Mesendoderm (in vitro differentiated cells): ENCODE measurements at regions not wholly inside any gene's neighbourhood (a gene's known extent, or its start where the extent isn't known, plus 50 kb on each side); places are given as distances from the start of the nearest gene placed in this dataset.
A peak's percentile ranks its signal among the peaks of the same experiment; 100 is the strongest.

Experiments
- DNase-seq: peaks from one replicate; pipeline ENCODE4 v3.0.0; 2013
- H2AK5ac ChIP-seq: 2 replicates; pipeline ENCODE4 v1.6.1; 2013; ENCODE audit warnings: low read length, inconsistent platforms
- H2BK120ac ChIP-seq: 2 replicates; pipeline ENCODE4 v1.6.1; 2013; ENCODE audit warnings: low read depth, mild to moderate bottlenecking, low read length, moderate library complexity, mixed read lengths
- H2BK15ac ChIP-seq: replicated peaks from 2 replicates; pipeline ENCODE4 v1.6.1; 2013; ENCODE audit warnings: low read depth, mild to moderate bottlenecking, moderate library complexity
- H2BK5ac ChIP-seq: 2 replicates; pipeline ENCODE4 v1.6.1; 2013; ENCODE audit warnings: low read length, inconsistent platforms
- H3K18ac ChIP-seq: 2 replicates; pipeline ENCODE4 v1.6.1; 2013; ENCODE audit warnings: mild to moderate bottlenecking, low read length, mixed read lengths
- H3K23ac ChIP-seq: one replicate; pipeline ENCODE4 v1.6.1; 2013; ENCODE audit warnings: low read length
- H3K27ac ChIP-seq: 2 replicates; pipeline ENCODE4 v1.5.1; 2013; ENCODE audit warnings: low read depth, mild to moderate bottlenecking, inconsistent platforms, low read length, moderate library complexity
- H3K27me3 ChIP-seq: 2 replicates; pipeline ENCODE4 v1.6.1; 2013; ENCODE audit warnings: low read length, control low read depth, mild to moderate bottlenecking, inconsistent platforms; ENCODE audit not compliant: insufficient read depth, poor library complexity
- H3K36me3 ChIP-seq: 2 replicates; pipeline ENCODE4 v1.6.1; 2013; ENCODE audit warnings: low read length, inconsistent platforms; ENCODE audit not compliant: control insufficient read depth, insufficient read depth
- H3K4ac ChIP-seq: one replicate; pipeline ENCODE4 v1.6.1; 2013; ENCODE audit warnings: low read depth, mild to moderate bottlenecking, low read length, moderate library complexity
- H3K4me1 ChIP-seq: 2 replicates; pipeline ENCODE4 v1.6.1; 2013; ENCODE audit warnings: low read depth, low read length, inconsistent platforms; ENCODE audit not compliant: control insufficient read depth
- H3K4me2 ChIP-seq: 2 replicates; pipeline ENCODE4 v1.6.1; 2013; ENCODE audit warnings: low read length
- H3K4me3 ChIP-seq: 2 replicates; pipeline ENCODE4 v1.5.1; 2013; ENCODE audit warnings: mild to moderate bottlenecking, low read length
- H3K56ac ChIP-seq: one replicate; pipeline ENCODE4 v1.6.1; 2013; ENCODE audit warnings: low read length
- H3K79me1 ChIP-seq: 2 replicates; pipeline ENCODE4 v1.6.1; 2013; ENCODE audit warnings: low read length, inconsistent platforms
- H3K79me2 ChIP-seq: 2 replicates; pipeline ENCODE4 v1.6.1; 2013; ENCODE audit warnings: mild to moderate bottlenecking, low read length; ENCODE audit not compliant: control insufficient read depth, insufficient read depth
- H3K9ac ChIP-seq: 2 replicates; pipeline ENCODE4 v1.6.1; 2013; ENCODE audit warnings: low read length, inconsistent platforms
- H4K5ac ChIP-seq: one replicate; pipeline ENCODE4 v1.6.1; 2013; ENCODE audit warnings: low read length
- H4K8ac ChIP-seq: one replicate; pipeline ENCODE4 v1.6.1; 2013; ENCODE audit warnings: low read depth, mild to moderate bottlenecking, control low read depth, low read length, moderate library complexity
- WGBS: extraction: QIAGEN DNeasy Blood & Tissue Kit; methylation state at CpG from one replicate; pipeline ENCODE4 v1.1.7; 2013; ENCODE audit warnings: low lambda C conversion rate, missing lambda C conversion rate; ENCODE audit not compliant: insufficient coverage; ENCODE audit errors: extremely low coverage; 5-methylcytosine and 5-hydroxymethylcytosine counted together

GRCh38 chr13:47632311-47632710 lies 368.8 kb downstream of the SUCLA2 start:
- no peaks in the 10 kb centered on the region for H3K27me3 ChIP-seq
- H3K56ac ChIP-seq: peak overlapping the region; percentile 34
- H3K79me1 ChIP-seq: no peaks in the 10 kb centered on the region
- H3K23ac ChIP-seq: no peak overlapping the region
- WGBS: no CpG with 5 or more reads among the region's 4 CpGs
- no peak overlapping the region for H4K8ac ChIP-seq
- no peak overlapping the region for H3K4me3 ChIP-seq
- H3K36me3 ChIP-seq: no peaks in the 10 kb centered on the region
- DNase-seq: peak; percentile 44
- H3K27ac ChIP-seq: no peak overlapping the region
- H3K18ac ChIP-seq: no peak overlapping the region
- H3K79me2 ChIP-seq: no peaks in the 10 kb centered on the region
- no peak overlapping the region for H2BK5ac ChIP-seq
- no peak overlapping the region for H4K5ac ChIP-seq
- no peak overlapping the region for H2AK5ac ChIP-seq
- H2BK15ac ChIP-seq: no peak overlapping the region
- no peak overlapping the region for H2BK120ac ChIP-seq
- H3K4ac ChIP-seq: no peak overlapping the region
- no peak overlapping the region for H3K4me2 ChIP-seq
- H3K9ac ChIP-seq: no peak overlapping the region
- H3K4me1 ChIP-seq: peaks cover 4% of the 10 kb centered on the region

DNA sequence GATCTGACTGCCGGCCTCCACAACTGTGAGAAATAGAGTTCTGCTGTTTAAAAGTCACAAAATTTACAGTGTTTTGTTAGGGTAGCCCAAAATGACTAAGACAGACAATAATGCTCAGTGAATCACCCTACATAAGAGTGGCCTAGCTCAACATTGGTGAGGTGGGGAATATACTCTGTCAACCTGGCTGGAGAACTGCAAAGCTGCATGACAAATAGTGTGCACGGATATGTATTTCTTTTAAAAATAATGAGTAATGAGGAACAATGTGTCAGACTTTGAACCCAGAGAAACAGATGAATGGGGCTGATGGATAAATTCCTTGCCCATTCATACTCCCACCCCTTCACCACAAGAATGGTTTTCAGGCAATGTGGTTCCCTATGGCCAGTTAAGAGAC lies 372.4 kb downstream of the SUCLA2 start:
- Histone ChIP-seq H4K8ac (no peak overlapping the region), H3K79me2 (no peaks in the 10 kb centered on the region), H2BK15ac (no peak overlapping the region), H4K5ac (no peak overlapping the region), H2BK120ac (no peak overlapping the region), H3K79me1 (no peaks in the 10 kb centered on the region), H3K36me3 (no peaks in the 10 kb centered on the region), H3K23ac (no peak overlapping the region), H3K4me1 (peaks cover 4% of the 10 kb centered on the region), H3K18ac (no peak overlapping the region), H3K4ac (no peak overlapping the region), H3K4me3 (no peak overlapping the region), H3K27me3 (no peaks in the 10 kb centered on the region), H2AK5ac (no peak overlapping the region), H3K9ac (no peak overlapping the region), H3K56ac (no peak overlapping the region), H3K27ac (no peak overlapping the region), H3K4me2 (no peak overlapping the region), H2BK5ac (no peak overlapping the region)
- WGBS: no CpG with 5 or more reads among the region's 2 CpGs
- no peak for DNase-seq

- H2BK120ac ChIP-seq: no peak overlapping the region
- H2BK5ac ChIP-seq: no peak overlapping the region
- no peak overlapping the region for H3K23ac ChIP-seq
- H2AK5ac ChIP-seq: no peak overlapping the region
- H3K79me1 ChIP-seq: no peaks in the 10 kb centered on the region
- H3K4me1 ChIP-seq: no peaks in the 10 kb centered on the region
- no peak overlapping the region for H3K18ac ChIP-seq
- no peak for DNase-seq
- H2BK15ac ChIP-seq: no peak overlapping the region
- no peak overlapping the region for H3K4me2 ChIP-seq
- H3K56ac ChIP-seq: no peak overlapping the region
- H3K9ac ChIP-seq: no peak overlapping the region
- H4K5ac ChIP-seq: no peak overlapping the region
- no peak overlapping the region for H3K4me3 ChIP-seq
- no peaks in the 10 kb centered on the region for H3K79me2 ChIP-seq
- H3K36me3 ChIP-seq: no peaks in the 10 kb centered on the region
- H4K8ac ChIP-seq: no peak overlapping the region
- WGBS: no CpG with 5 or more reads among the region's 2 CpGs
- no peak overlapping the region for H3K4ac ChIP-seq
- H3K27me3 ChIP-seq: no peaks in the 10 kb centered on the region
- H3K27ac ChIP-seq: no peak overlapping the region
Observed at GRCh38 chr13:47623862-47624261, 377.2 kb downstream of the SUCLA2 start.

GRCh38 chr13:47621931-47622330 lies 379.1 kb downstream of the SUCLA2 start:
- Histone ChIP-seq H3K9ac (no peak overlapping the region), H4K5ac (no peak overlapping the region), H3K4ac (no peak overlapping the region), H3K23ac (no peak overlapping the region), H2BK120ac (no peak overlapping the region), H3K56ac (no peak overlapping the region), H3K27me3 (no peaks in the 10 kb centered on the region), H3K4me2 (no peak overlapping the region), H2BK5ac (no peak overlapping the region), H3K27ac (no peak overlapping the region), H3K79me2 (no peaks in the 10 kb centered on the region), H2BK15ac (no peak overlapping the region), H3K4me1 (no peaks in the 10 kb centered on the region), H3K79me1 (no peaks in the 10 kb centered on the region), H2AK5ac (no peak overlapping the region), H3K4me3 (no peak overlapping the region), H4K8ac (no peak overlapping the region), H3K36me3 (no peaks in the 10 kb centered on the region), H3K18ac (no peak overlapping the region)
- DNase-seq: no peak
- no CpG with 5 or more reads among the region's 1 CpG for WGBS

DNA sequence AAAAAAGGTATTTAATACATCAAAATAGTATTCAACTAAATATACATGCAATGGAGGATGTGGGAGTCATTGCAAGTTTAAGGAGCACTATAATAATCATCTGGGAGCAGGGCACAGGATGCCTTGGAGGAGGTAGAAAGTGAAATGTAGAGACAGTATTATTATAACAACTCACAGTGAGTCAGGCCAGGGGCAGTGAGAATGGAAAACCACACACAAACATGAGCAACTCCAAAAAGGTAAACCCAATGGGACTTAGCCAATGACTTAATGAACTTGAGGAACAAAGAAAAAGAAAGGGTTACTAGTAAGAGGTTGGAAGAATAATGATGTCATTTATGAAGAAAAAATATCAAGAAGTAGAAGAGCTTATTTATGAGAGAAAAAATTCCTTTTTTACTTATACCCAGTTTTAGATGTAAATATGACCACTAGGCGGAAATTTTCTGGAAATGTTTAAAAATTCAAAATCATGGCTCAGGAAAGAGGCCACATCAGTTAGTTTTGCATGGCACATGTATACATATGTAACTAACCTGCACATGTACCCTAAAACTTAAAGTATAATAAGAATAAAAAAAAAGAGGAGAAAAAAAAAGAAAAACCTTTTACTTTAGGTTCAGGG lies 389.3 kb downstream of the SUCLA2 start:
- no peaks in the 10 kb centered on the region for H3K36me3 ChIP-seq
- H4K8ac ChIP-seq: no peak overlapping the region
- no peaks in the 10 kb centered on the region for H3K79me1 ChIP-seq
- H3K79me2 ChIP-seq: no peaks in the 10 kb centered on the region
- WGBS: no CpG with 5 or more reads among the region's 1 CpG
- no peak overlapping the region for H2BK120ac ChIP-seq
- H3K4me2 ChIP-seq: no peak overlapping the region
- H3K4me1 ChIP-seq: no peaks in the 10 kb centered on the region
- no peak overlapping the region for H2BK5ac ChIP-seq
- no peak overlapping the region for H3K56ac ChIP-seq
- DNase-seq: no peak
- no peak overlapping the region for H2BK15ac ChIP-seq
- no peak overlapping the region for H3K4ac ChIP-seq
- H3K27ac ChIP-seq: no peak overlapping the region
- no peak overlapping the region for H2AK5ac ChIP-seq
- no peaks in the 10 kb centered on the region for H3K27me3 ChIP-seq
- H3K9ac ChIP-seq: no peak overlapping the region
- no peak overlapping the region for H4K5ac ChIP-seq
- no peak overlapping the region for H3K4me3 ChIP-seq
- H3K23ac ChIP-seq: no peak overlapping the region
- no peak overlapping the region for H3K18ac ChIP-seq

DNA sequence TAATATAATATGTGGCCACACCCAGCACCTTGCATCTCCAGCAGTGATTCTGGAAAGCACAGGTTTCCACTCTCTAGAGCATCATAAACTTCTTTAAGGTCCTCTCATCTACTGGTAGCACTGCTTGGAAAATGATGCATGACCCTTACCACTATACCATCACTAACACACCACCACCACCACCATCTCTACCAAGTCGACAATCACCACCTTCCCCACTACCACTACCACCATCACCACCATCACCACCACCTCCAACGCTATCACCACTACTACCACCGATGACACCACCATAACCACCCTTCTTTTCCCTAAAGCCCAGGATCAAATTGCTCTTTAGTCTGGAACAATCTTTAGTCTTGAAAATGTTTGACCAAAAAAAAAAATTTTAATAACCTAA lies 390.4 kb downstream of the SUCLA2 start:
- no peak overlapping the region for H4K5ac ChIP-seq
- no peaks in the 10 kb centered on the region for H3K79me1 ChIP-seq
- H3K79me2 ChIP-seq: no peaks in the 10 kb centered on the region
- no peak overlapping the region for H3K27ac ChIP-seq
- no peak overlapping the region for H2AK5ac ChIP-seq
- no peaks in the 10 kb centered on the region for H3K27me3 ChIP-seq
- H3K18ac ChIP-seq: no peak overlapping the region
- no peak overlapping the region for H3K23ac ChIP-seq
- H3K36me3 ChIP-seq: no peaks in the 10 kb centered on the region
- H3K4me3 ChIP-seq: no peak overlapping the region
- H3K9ac ChIP-seq: no peak overlapping the region
- H3K4ac ChIP-seq: no peak overlapping the region
- DNase-seq: no peak
- H3K4me1 ChIP-seq: no peaks in the 10 kb centered on the region
- H2BK15ac ChIP-seq: no peak overlapping the region
- H2BK120ac ChIP-seq: no peak overlapping the region
- WGBS: no CpG with 5 or more reads among the region's 3 CpGs
- no peak overlapping the region for H2BK5ac ChIP-seq
- no peak overlapping the region for H4K8ac ChIP-seq
- no peak overlapping the region for H3K4me2 ChIP-seq
- no peak overlapping the region for H3K56ac ChIP-seq
